Kidney (tissue), 13 donors: ENCODE measurements at regions not wholly inside any gene's neighbourhood (a gene's known extent, or its start where the extent isn't known, plus 50 kb on each side); places are given as distances from the start of the nearest gene placed in this dataset.

Experiments
- DNase-seq, 5 donors: peaks; one replicate each; pipeline ENCODE4 v3.0.0-alpha.2; 2013 to 2020
- FAIRE-seq: peaks from 2 replicates; lab custom pipeline; 2012; peaks lifted over from hg19 to GRCh38; lab: Jason Lieb, UNC
- H3K27ac ChIP-seq, 2 donors: one replicate each; pipeline ENCODE4 v1.7.0; 2013; ENCODE audit warnings: low read depth in 2 of 2, low read length in 2 of 2, inconsistent platforms in 1 of 2
- H3K27me3 ChIP-seq: one replicate; pipeline ENCODE4 v1.7.1; 2013; ENCODE audit warnings: low read length, inconsistent platforms; ENCODE audit not compliant: control insufficient read depth, insufficient read depth
- H3K36me3 ChIP-seq, 3 donors: one replicate each; pipeline versions ENCODE4 v1.7.0 to v1.7.1; 2013; ENCODE audit warnings: low read length in 3 of 3, control low read depth in 1 of 3, inconsistent platforms in 1 of 3; ENCODE audit not compliant: insufficient read depth in 3 of 3, control insufficient read depth in 2 of 3
- H3K4me1 ChIP-seq, 3 donors: one replicate each; pipeline versions ENCODE4 v1.7.0 to v1.7.1; 2013; ENCODE audit warnings: low read length in 3 of 3, inconsistent platforms in 1 of 3, low read depth in 1 of 3; ENCODE audit not compliant: control insufficient read depth in 2 of 3, insufficient read depth in 2 of 3
- H3K4me3 ChIP-seq, 3 donors: one replicate each; pipeline versions ENCODE4 v1.7.0 to v1.8.1; 2013; ENCODE audit warnings: low read length in 3 of 3, control low read depth in 1 of 3, inconsistent platforms in 1 of 3
- H3K9ac ChIP-seq, 3 donors: one replicate each; pipeline versions ENCODE4 v1.7.0 to v1.7.1; 2013; ENCODE audit warnings: low read length in 3 of 3, control low read depth in 1 of 3, inconsistent platforms in 1 of 3
- H3K9me3 ChIP-seq, 3 donors: one replicate each; pipeline versions ENCODE4 v1.7.0 to v1.7.1; 2013; ENCODE audit warnings: low read length in 3 of 3, control low read depth in 1 of 3, inconsistent platforms in 1 of 3; ENCODE audit not compliant: control insufficient read depth in 2 of 3, insufficient read depth in 1 of 3
- intact Hi-C: fragments of 100-400 bp; cut with DNase I; formaldehyde crosslinking; loops from one replicate; pipeline ENCODE4 v1.11.1; 2022
- TF ChIP-seq, protein P1 (sequence below): IDR thresholded peaks from 3 replicates; pipeline ENCODE4 v1.5.1; 2012; ENCODE audit warnings: mild to moderate bottlenecking, moderate library complexity, borderline replicate concordance; ENCODE audit not compliant: insufficient read depth; ENCODE audit errors: extremely low read depth
- donor health status: control.
- donor health status: control.
- donor health status: control.
- donor health status: control.
- donor health status: control.
- donor health status: DM: yes; HTN: yes; CAD: no.
- donor health status: Normal renal cell carcinoma (clear cell type).

- Histone ChIP-seq H3K9ac (no peak overlapping the region), H3K4me1 (no peaks in the 10 kb centered on the region), H3K4me3 (no peak overlapping the region), H3K36me3 (no peaks in the 10 kb centered on the region), H3K9me3 (no peaks in the 10 kb centered on the region), H3K27ac (no peak overlapping the region), H3K27me3 (no peaks in the 10 kb centered on the region)
- TF ChIP-seq, protein P1, sequence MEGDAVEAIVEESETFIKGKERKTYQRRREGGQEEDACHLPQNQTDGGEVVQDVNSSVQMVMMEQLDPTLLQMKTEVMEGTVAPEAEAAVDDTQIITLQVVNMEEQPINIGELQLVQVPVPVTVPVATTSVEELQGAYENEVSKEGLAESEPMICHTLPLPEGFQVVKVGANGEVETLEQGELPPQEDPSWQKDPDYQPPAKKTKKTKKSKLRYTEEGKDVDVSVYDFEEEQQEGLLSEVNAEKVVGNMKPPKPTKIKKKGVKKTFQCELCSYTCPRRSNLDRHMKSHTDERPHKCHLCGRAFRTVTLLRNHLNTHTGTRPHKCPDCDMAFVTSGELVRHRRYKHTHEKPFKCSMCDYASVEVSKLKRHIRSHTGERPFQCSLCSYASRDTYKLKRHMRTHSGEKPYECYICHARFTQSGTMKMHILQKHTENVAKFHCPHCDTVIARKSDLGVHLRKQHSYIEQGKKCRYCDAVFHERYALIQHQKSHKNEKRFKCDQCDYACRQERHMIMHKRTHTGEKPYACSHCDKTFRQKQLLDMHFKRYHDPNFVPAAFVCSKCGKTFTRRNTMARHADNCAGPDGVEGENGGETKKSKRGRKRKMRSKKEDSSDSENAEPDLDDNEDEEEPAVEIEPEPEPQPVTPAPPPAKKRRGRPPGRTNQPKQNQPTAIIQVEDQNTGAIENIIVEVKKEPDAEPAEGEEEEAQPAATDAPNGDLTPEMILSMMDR, result no peak
- intact Hi-C loops, result no loop called here
- DNase-seq (peak in 1 of 5 donors; percentile 0), FAIRE-seq (no peak)
These were observed 211.4 kb downstream of the FMR1NB start for GRCh38 chrX:148192547-148192946.

GRCh38 chrX:148193759-148194158, 212.6 kb downstream of the FMR1NB start:
- Histone ChIP-seq H3K36me3 (no peaks in the 10 kb centered on the region), H3K27me3 (no peaks in the 10 kb centered on the region), H3K9ac (no peak overlapping the region), H3K4me3 (no peak overlapping the region), H3K4me1 (no peaks in the 10 kb centered on the region), H3K27ac (no peak overlapping the region), H3K9me3 (no peaks in the 10 kb centered on the region)
- intact Hi-C loops, result no loop called here
- FAIRE-seq (no peak), DNase-seq (no peak)
- TF ChIP-seq, protein P1, result no peak

GRCh38 chrX:148203531-148203930, 222.4 kb downstream of the FMR1NB start:
- Histone ChIP-seq H3K4me3 (no peak overlapping the region), H3K27me3 (no peaks in the 10 kb centered on the region), H3K9me3 (no peaks in the 10 kb centered on the region), H3K36me3 (no peaks in the 10 kb centered on the region), H3K9ac (no peak overlapping the region), H3K4me1 (no peaks in the 10 kb centered on the region), H3K27ac (no peak overlapping the region)
- intact Hi-C loops, result no loop called here
- FAIRE-seq (peak; percentile 25), DNase-seq (no peak)
- TF ChIP-seq, protein P1, result no peak

DNA sequence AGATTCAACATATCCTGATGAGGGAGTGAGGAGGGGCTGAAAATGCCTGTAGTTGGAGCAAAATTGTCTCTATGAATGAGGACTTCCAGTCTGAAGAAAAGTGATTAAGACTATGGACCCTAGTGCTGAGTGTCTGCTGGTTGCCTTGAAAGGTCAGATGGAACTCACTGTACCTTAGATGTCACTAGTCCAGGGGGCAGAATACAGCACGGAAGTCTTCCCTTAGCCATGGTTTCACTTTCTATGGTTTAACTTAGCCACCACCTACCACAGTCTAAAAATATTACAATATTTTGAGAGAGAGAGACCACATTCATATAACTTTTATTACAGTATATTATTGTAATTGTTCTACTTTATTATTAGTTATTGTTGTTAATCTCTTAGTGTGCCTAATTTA, 223.1 kb downstream of the FMR1NB start:
- TF ChIP-seq, protein P1, result no peak
- intact Hi-C loops, result no loop called here
- Histone ChIP-seq H3K4me1 (no peaks in the 10 kb centered on the region), H3K4me3 (no peak overlapping the region), H3K27ac (no peak overlapping the region), H3K36me3 (no peaks in the 10 kb centered on the region), H3K27me3 (no peaks in the 10 kb centered on the region), H3K9ac (no peak overlapping the region), H3K9me3 (no peaks in the 10 kb centered on the region)
- DNase-seq, result no peak
- no peak for FAIRE-seq
